NCI-H1694 treated with DMSO at 0.1 percent for 48 hours (cell line): ENCODE measurements at regions not wholly inside any gene's neighbourhood (a gene's known extent, or its start where the extent isn't known, plus 50 kb on each side); places are given as distances from the start of the nearest gene placed in this dataset.

Experiments
- DNase-seq: peaks from one replicate; lab custom pipeline; 2025; lab: John Stamatoyannopoulos, UW

DNA sequence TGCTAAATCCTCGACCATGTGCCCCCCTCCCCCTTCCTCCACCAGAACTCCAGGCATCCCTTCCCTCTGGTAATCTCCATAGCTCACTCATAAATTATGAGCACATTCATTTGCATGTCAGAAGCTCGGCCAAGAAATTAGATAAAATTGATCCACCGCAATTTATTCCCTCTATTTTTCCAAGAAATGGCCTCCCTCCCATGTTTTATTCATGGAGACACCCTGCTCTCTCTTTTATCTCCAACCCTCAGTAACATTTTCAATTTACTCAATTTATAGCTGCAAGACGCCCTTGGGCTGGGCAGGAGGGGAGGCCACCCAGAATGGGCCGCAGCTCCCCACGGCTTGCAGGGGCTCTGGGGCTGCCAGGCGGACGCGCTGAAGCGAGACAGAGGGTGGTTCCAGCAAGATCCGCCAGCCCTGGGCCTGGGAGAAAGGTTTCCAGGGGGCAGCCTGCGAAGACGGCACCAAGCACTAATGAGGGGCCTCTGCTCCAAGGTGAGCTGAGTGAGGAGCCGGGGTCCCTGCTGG lies 54.7 kb upstream of the ZNF423 start:
- DNase-seq = no peak

DNA sequence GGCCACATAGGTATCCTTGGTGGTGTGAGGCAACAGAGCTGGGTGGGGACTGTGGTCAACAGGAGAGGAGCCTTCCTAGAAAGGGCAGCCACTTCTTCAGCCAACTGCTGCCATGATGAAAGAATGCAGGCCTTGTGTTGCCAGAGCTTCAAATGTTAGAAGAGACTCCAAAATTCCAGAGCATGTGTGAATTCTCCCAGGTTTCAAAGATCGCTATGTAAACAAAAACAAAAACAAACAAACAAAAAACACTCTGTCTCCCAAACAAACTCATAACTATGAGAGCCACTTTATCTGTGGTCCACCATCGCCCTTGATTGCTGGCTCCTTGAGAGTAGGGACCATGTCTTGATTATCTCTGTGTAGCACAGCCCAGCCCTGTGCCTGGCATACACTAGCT lies 55.5 kb upstream of the ZNF423 start:
- DNase-seq = no peak

DNA sequence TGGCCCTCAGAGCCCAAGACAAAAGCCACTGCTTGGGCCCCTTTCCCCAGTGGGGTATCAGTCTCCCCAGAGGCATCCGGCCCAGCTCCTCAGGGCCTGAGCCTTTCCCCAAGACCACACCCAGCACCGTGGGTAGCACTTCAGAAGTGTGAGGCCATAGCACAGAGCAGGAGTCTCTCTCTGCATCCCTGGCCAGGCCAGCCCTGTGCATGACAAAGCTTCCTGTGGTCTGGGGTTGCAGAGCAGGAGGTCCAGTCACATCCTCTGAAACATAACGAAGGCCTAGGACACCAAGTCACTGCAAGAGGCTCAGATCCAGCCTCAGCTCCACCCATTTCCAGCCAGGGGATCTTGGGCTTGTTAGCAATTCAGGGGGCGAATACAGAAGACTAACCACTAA lies 56.8 kb upstream of the ZNF423 start:
- DNase-seq = no peak

GRCh38 chr16:49913720-49914119 lies 57.8 kb upstream of the ZNF423 start:
- DNase-seq = no peak

DNA sequence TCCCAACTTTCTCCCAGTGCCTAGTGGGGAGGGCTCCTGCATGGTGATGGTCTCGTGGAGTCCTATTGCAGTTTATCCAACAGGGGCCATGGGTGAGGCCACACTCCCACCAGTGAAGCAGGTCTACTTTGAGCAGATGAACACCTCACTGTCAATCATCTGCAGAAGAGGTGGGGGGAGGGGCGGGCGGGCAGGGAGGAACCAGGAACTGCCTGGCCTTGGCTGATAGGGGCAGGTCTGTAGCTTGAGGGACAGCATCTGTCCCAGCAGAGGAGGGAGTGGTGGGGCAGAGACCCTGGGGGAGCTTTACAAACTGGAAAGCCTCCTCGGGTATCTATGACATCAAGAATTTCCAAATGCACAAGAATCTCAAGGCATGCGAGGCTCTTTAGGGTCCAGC lies 58.7 kb upstream of the ZNF423 start:
- DNase-seq = no peak

DNA sequence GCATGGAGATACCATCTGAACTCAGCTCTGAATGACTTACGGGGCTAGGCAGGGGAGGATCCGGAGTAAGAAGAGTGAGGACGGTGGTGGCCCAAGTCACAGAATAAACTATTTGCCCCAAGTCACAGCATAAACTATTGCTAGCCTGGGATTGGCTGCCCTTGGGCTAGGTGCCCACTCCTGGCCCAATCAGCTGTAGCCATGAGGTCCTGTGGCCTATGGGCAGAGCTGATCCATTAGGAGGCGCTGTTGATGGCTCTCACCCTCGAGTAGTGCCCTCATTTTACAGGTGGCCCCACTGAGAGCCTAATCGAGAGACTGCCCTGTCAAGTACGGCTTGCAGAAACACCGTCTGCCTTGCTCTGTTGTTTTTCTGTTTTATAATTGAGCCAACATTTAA lies 62.3 kb upstream of the ZNF423 start:
- no peak for DNase-seq

GRCh38 chr16:49919327-49919726 lies 63.4 kb upstream of the ZNF423 start:
- no peak for DNase-seq

DNA sequence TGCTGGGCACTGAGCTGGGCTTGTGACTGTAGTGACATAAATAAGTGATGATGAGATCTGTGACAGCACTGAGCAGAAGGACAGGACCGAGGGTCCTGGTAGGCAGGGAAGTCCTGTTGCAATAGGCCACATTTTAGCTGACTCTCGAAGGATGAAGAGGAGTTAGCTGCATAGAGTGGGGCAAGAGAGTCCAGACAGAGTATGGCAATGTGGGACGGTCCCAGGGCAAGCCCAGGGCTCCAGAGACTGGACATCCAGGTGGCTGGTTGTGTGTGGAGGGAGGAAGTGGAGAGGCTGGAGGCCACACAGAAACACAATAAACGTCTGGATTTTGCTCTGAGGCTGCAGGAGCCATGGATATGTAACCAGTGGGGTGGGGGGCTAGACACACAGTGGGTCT lies 64.5 kb upstream of the ZNF423 start:
- DNase-seq = no peak

DNA sequence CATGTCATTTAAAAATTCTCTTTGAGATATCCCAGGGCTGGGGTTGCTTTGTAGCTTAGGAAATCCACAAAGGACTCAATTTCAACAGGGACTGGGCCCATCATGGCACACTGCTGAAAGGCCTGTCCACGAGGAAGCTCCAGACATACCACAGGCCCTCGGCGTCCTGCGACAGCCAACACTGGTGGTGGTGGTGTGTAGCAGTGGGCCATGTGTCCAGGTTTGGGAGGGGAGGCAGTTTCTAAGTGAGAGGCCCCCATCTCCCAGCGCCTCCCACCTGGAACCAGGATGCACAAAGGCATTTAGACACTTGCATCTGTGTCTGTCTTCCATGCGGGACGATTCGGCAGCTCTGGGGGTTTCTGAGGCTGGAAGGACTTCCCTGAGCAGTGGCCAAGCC lies 65.2 kb upstream of the ZNF423 start:
- no peak for DNase-seq

GRCh38 chr16:49921791-49922456 lies 66.0 kb upstream of the ZNF423 start:
- DNase-seq = peak; percentile 60

- DNase-seq = no peak
Measured at GRCh38 chr16:49923411-49923810, 67.5 kb upstream of the ZNF423 start.

- no peak for DNase-seq
Measured at GRCh38 chr16:49924078-49924477, 68.2 kb upstream of the ZNF423 start.

DNA sequence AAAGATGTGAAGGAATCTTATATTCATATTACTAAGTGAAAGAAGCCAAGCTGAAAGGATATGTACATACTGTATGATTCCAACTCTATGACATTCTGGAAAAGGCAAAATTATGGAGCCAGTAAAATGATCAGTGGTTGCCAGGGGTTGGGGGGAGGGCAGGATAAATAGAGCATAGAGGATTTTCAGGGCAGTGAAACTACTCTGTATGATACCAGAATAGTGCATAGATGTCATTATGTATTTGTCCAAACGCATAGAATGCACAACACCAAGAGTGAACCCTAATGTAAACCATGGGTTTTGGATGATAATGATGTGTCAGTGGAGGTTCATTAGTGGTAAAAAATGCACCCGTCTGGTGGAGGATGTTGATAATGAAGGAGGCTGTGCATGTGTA lies 71.0 kb upstream of the ZNF423 start:
- DNase-seq = no peak

GRCh38 chr16:49928176-49929041 lies 72.5 kb upstream of the ZNF423 start:
- DNase-seq = no peak

DNA sequence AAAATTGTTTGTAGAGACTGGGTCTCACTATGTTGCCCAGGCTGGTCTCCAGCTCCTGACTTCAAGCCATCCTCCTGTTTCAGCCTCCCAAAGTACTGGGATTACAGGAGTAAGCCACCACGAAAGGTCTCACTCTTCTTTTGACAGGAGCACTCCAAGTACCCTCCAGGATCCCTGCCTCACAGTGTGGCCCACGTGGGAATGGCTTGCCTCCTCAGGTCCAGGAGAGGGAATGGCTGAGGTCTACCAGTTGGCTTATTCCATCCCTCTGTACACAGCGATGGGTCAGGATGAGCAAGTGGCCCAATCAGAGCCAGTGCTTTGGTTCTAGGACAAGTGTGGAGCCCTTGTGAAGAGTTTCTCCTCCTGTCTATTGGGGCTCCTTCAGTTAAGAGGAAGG lies 73.7 kb upstream of the ZNF423 start:
- DNase-seq = no peak

GRCh38 chr16:49930841-49931240 lies 74.9 kb upstream of the ZNF423 start:
- DNase-seq = no peak

GRCh38 chr16:49931266-49931665 lies 75.4 kb upstream of the ZNF423 start:
- DNase-seq = no peak

DNA sequence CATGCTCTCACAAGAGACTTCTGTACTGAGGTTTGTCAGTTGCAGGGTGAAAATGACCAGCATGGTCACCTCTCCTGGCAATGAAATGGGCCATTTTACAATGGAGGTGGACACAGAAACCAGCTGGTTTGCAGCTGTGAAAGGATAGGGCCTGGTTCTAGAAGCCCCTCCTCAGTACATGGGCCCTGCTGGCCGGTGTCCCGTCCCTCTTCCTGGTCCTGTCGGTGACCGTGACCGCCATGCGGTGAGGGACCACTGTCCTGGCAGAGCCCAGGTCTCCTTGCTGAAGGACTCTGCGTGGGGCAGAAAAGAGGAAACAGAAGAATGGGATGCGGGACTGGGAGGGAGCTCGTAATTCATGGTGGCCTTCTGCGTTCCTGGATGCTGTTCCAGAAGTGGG lies 76.0 kb upstream of the ZNF423 start:
- no peak for DNase-seq

DNA sequence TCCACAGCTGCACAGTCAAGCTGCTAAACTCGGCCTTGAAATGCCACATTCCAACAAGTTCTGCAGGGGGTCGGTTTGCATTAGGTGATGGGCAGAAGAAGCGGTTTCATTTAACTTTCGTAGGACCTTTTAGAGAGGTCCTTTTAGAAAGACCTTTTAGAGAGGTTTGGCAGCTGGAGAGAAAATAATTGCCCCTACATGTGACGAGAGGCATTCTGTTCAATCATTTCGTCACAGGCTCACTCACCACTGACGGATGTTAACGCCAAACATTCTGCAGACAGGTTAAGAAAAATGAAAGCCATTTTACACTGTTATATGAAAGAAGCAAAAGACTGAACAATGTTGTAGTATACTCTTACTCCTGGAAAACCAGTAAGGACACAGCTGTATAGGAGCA lies 76.5 kb upstream of the ZNF423 start:
- DNase-seq = peak; percentile 11

DNA sequence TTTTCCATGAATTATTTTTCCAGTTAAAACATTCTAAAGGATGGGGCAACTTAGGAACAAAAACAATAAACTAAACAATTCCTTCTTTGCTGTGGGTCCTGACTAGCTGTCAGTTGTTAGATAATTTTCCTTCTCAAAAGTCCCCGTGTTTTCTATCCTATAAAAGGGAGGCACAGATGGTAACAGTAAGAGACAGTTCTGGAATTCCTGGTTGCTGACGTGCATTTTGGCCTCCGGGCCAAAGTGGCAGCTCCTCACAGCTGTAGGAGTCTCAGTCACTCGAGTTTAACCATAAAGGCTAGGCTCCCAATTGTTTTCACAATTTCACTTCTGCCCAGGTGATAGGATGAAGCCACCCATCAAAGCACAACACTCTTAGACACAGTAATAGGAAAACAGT lies 77.0 kb upstream of the ZNF423 start:
- DNase-seq = peak; percentile 70

DNA sequence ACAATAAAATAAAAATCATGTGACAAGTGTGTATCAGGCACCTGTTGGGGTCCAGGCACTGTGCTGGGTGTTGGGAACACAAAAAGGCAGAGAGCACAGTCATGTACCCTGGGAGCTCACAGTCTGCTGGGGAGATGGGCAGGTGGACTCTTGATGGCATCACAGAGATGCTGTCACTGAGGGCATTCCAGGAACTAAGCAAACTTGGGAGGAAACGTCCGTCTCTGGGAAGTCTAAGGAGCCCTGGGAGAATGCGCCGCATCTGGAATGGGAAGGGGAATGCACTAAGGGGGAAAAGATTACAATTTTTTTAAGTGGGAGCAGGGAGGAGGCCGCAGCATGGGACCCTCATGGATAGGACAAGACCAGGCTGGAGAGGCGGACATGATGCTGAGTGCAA lies 80.9 kb upstream of the ZNF423 start:
- DNase-seq = no peak

GRCh38 chr16:49937886-49938285 lies 82.0 kb upstream of the ZNF423 start:
- no peak for DNase-seq

DNA sequence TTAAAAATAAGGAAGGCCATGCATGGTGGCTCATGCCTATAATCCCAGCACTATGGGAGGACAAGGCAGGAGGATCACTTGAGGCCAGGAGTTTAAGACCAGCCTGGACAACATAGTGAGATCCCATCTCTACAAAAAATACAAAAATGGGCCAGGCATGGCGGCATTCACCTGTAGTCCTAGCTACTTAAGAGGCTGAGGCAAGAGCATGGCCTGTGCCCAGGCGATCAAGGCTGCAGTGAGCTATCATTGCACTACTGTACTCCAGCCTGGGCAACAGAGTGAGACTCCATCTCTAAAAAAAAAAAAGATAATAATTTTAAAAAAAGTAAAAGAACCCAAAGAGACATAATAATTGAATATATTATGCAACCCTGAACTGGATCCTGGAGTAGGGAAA lies 83.6 kb upstream of the ZNF423 start:
- no peak for DNase-seq
